Panc1 (cell line): ENCODE measurements at regions not wholly inside any gene's neighbourhood (a gene's known extent, or its start where the extent isn't known, plus 50 kb on each side); places are given as distances from the start of the nearest gene placed in this dataset.

Source experiments
- ATAC-seq: fragments of 200-7000 bp; cut with Tn5 transposase; 2 replicates; pipeline ENCODE4 v1.9.1; 2020; ENCODE audit warnings: mild to moderate bottlenecking, moderate library complexity
- BruUV-seq: library from RNA; stranded (reverse); fragments of 400-500 nt; replicated peaks from 2 replicates; lab custom pipeline; 2021; lab: Mats Ljungman, UMichigan
- CTCF ChIA-PET: fragments of 300-600 bp; sonication (Branson Sonifier 250); formaldehyde crosslinking; loops from one replicate; lab custom pipeline; 2022; ENCODE audit warnings: antibody characterized with exemption; lab: Charles Lee
- POLR2A ChIA-PET: fragments of 300-600 bp; sonication (Branson Sonifier 250); formaldehyde crosslinking; loops from one replicate; lab custom pipeline; 2022; ENCODE audit warnings: antibody characterized with exemption; lab: Charles Lee
- DNase-seq: peaks from one replicate; pipeline ENCODE4 v3.0.0-alpha.2; 2010; ENCODE audit warnings: low read depth, low spot score
- H3K27ac ChIP-seq: 2 replicates; pipeline ENCODE4 v1.5.1; 2011; ENCODE audit warnings: mild to moderate bottlenecking, low read length, inconsistent platforms
- H3K27me3 ChIP-seq: fragments of 200-500 bp; sonication (Bioruptor generic); 2 replicates; pipeline ENCODE4 v1.6.0; 2014; ENCODE audit warnings: low read length, inconsistent platforms; ENCODE audit not compliant: control insufficient read depth, insufficient read depth
- H3K36me3 ChIP-seq: fragments of 200-500 bp; sonication (Bioruptor generic); 2 replicates; pipeline ENCODE4 v1.5.1; 2014; ENCODE audit warnings: inconsistent platforms, mild to moderate bottlenecking, low read length, moderate library complexity; ENCODE audit not compliant: control insufficient read depth, insufficient read depth
- H3K4me1 ChIP-seq: 2 replicates; pipeline ENCODE4 v1.5.1; 2011; ENCODE audit warnings: inconsistent platforms, mild to moderate bottlenecking, low read length, moderate library complexity; ENCODE audit not compliant: control insufficient read depth, insufficient read depth
- H3K4me3 ChIP-seq, 2 experiments: 2 replicates each; pipeline ENCODE4 v1.5.1; 2011 to 2012; ENCODE audit warnings: low read depth in 2 of 2, low read length in 2 of 2, mild to moderate bottlenecking in 2 of 2, inconsistent platforms in 1 of 2, moderate library complexity in 1 of 2
- H3K9me3 ChIP-seq: fragments of 200-500 bp; sonication (Bioruptor generic); 2 replicates; pipeline ENCODE4 v1.5.1; 2014; ENCODE audit warnings: low read depth, mild to moderate bottlenecking, inconsistent platforms, low read length, moderate library complexity; ENCODE audit not compliant: control insufficient read depth, insufficient read depth
- CTCF ChIP-seq: fragments of 450-650 bp; IDR thresholded peaks from 2 replicates; pipeline ENCODE4 v1.5.1; 2017; ENCODE audit warnings: mild to moderate bottlenecking
- POLR2AphosphoS5 ChIP-seq: IDR thresholded peaks from 2 replicates; pipeline ENCODE4 v1.6.1; 2012; ENCODE audit warnings: mild to moderate bottlenecking, low read depth, low read length, moderate library complexity
- REST ChIP-seq, 2 experiments: IDR thresholded peaks; 2 replicates each; pipeline ENCODE4 v1.6.1; 2011 to 2012; ENCODE audit warnings: low read depth in 2 of 2, control low read depth in 1 of 2, low read length in 1 of 2, mild to moderate bottlenecking in 1 of 2, moderate library complexity in 1 of 2; ENCODE audit not compliant: insufficient read depth in 1 of 2
- SIN3A ChIP-seq: IDR thresholded peaks from 2 replicates; pipeline ENCODE4 v1.6.1; 2012; ENCODE audit warnings: low read depth, mild to moderate bottlenecking, low read length, moderate library complexity, borderline replicate concordance; ENCODE audit not compliant: insufficient read depth
- TCF7L2 ChIP-seq: IDR thresholded peaks from 2 replicates; pipeline ENCODE4 v1.6.1; 2011; ENCODE audit warnings: mild to moderate bottlenecking, low read depth, low read length, inconsistent platforms
- in situ Hi-C: cut with HindIII; loops from 2 replicates; pipeline ENCODE4 v1.10.0; 2016; ENCODE audit warnings: low sequenced_read_pairs, low pct_unique_long_range_greater_than_20kb
- intact Hi-C: fragments of 100-400 bp; cut with micrococcal nuclease; formaldehyde crosslinking; loops from one replicate; pipeline ENCODE4 v1.10.0; 2022; ENCODE audit not compliant: unreplicated experiment

GRCh38 chr7:112963634-112964033, 123.0 kb downstream of the GPR85 start:
- BruUV-seq, result no TSS peak
- CTCF ChIA-PET, result no interaction called here
- POLR2A ChIA-PET, result no interaction called here
- Histone ChIP-seq H3K4me3 (no peak overlapping the region), H3K9me3 (no peaks in the 10 kb centered on the region), H3K27me3 (peaks cover 4% of the 10 kb centered on the region; the same call in 1 of the 2 replicates), H3K36me3 (no peaks in the 10 kb centered on the region), H3K4me1 (peaks cover 3% of the 10 kb centered on the region; the same call in 1 of the 2 replicates), H3K27ac (no peak overlapping the region)
- intact Hi-C loops, result no loop called here
- in situ Hi-C loops, result no loop called here
- DNase-seq, result no peak
- no peak for ATAC-seq
- TF ChIP-seq TCF7L2 (no peak), SIN3A (no peak)

- ChIA-PET POLR2A (no interaction called here), CTCF (no interaction called here)
- no TSS peak for BruUV-seq
- in situ Hi-C loops, result no loop called here
- no peak for TF ChIP-seq CTCF
- no peak for TF ChIP-seq TCF7L2
- TF ChIP-seq POLR2AphosphoS5, result no peak
- TF ChIP-seq REST (IDR thresholded peaks at IDR 0.05; ENCODE audit: insufficient read depth in 1 of 2, low read depth in 2 of 2, low read length in 1 of 2), result no peak
- TF ChIP-seq SIN3A, result no peak
- DNase-seq (no peak), ATAC-seq (no peak)
- Histone ChIP-seq H3K27me3 (peaks cover 4% of the 10 kb centered on the region; the same call in 1 of the 2 replicates), H3K4me3 (no peak overlapping the region), H3K27ac (no peak overlapping the region), H3K9me3 (no peaks in the 10 kb centered on the region), H3K4me1 (peaks cover 3% of the 10 kb centered on the region; the same call in 1 of the 2 replicates), H3K36me3 (no peaks in the 10 kb centered on the region)
- intact Hi-C loops, result no loop called here
Measured at GRCh38 chr7:112962815-112963214, 123.8 kb downstream of the GPR85 start.

GRCh38 chr7:112959276-112959675, 127.4 kb downstream of the GPR85 start:
- BruUV-seq, result no TSS peak
- DNase-seq (no peak), ATAC-seq (no peak)
- peaks cover 4% of the 10 kb centered on the region; the same call in 1 of the 2 replicates for H3K27me3 ChIP-seq
- intact Hi-C loops, result no loop called here
- in situ Hi-C loops, result no loop called here
- ChIA-PET CTCF (no interaction called here), POLR2A (no interaction called here)
- no peak for TF ChIP-seq CTCF
- TF ChIP-seq SIN3A, result no peak
- TF ChIP-seq POLR2AphosphoS5, result no peak
- TF ChIP-seq REST (IDR thresholded peaks at IDR 0.05; ENCODE audit: insufficient read depth in 1 of 2, low read depth in 2 of 2, low read length in 1 of 2), result no peak
- no peak for TF ChIP-seq TCF7L2
- no peaks in the 10 kb centered on the region for H3K36me3 ChIP-seq
- no peak overlapping the region for H3K27ac ChIP-seq
- H3K4me1 ChIP-seq, result no peaks in the 10 kb centered on the region
- no peak overlapping the region for H3K4me3 ChIP-seq
- H3K9me3 ChIP-seq, result no peaks in the 10 kb centered on the region
